HG03025 (cell line): ENCODE measurements at regions not wholly inside any gene's neighbourhood (a gene's known extent, or its start where the extent isn't known, plus 50 kb on each side); places are given as distances from the start of the nearest gene placed in this dataset.
"Not testable (repeated sequence)": the region's sequence is repeated elsewhere in the genome, so short reads cannot be mapped to it uniquely, and the experiment has no call there.

ENCODE experiments used
- ATAC-seq: cut with Tn5 transposase; IDR thresholded peaks from one replicate; pipeline ENCODE4 v1.9.1; 2021; ENCODE audit warnings: mild to moderate bottlenecking, moderate library complexity; ENCODE audit not compliant: unreplicated experiment, low FRiP score

GRCh38 chr7:19390795-19391194 is 245.6 kb upstream of the FERD3L start:
- ATAC-seq, result no peak

GRCh38 chr7:19381321-19381720 is 236.1 kb upstream of the FERD3L start:
- ATAC-seq, result no peak

DNA sequence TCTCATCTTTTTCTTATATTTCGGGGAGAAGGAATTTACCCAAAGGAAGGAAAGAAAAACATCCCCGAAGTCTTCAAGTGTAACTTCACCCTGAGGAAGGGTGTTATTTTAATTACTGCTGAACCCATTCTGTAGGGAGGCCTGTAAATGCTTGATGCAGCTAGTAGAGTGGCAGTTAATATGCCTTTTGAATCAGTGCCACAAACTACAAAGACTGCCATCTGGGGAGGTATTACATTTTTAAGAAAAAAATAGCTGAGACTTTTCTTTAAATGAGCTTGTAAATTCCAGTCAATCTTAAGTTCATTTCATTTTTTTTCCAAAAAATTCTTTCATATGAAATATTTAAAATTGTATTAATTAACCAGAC is 233.1 kb upstream of the FERD3L start:
- no peak for ATAC-seq

DNA sequence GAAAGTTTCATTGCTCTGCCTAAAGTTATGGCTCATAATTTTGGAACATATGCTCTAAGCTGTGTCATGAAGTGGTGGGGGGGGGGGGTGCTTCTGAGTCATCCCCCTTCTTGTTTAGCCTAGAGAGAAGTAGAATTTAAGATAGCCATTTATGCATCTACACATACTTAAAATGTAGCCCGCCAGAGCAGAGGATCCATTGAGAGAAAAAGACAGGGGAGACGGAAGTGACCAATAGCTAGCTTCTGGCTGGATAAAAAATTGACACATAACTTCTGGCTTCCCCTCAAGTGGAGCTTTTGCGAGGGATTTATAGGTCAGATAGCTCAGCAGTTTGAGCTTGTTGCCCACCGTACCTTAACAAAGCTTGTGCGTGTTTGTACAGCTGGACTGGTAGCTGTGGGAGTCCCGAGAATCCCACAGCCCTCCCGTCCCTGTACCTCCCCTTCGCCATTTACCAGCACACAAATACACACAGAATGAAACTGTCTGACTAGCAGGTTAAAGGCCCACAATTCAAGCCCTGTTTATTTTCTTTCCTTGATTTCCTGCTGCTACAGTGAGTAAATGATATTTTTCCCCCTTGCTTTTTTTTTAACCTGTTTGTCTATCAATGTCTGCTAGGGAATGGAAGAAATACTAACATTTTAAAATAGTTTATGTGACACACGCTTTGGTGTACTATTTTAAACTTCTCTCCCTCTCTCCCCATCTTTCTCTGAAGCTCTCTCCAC is 232.6 kb upstream of the FERD3L start:
- no peak for ATAC-seq

DNA sequence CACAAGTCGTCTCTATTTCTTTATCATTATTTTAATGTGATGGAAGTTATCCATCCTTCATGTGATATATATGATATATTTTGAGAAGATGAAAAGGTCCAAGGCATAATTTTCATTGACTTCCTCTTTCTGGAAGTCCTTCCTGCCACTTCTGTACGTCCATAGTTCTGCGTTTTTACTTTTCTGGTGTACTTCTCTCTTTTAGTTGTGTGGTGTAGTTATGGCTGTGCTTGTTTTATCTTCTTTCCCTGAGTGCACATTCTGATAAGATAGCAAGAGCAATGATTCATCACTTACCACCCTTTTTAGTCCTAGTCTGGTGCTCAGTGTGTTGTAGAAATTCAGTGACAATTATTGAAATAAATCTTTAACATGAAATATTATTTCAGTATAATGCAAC is 231.3 kb upstream of the FERD3L start:
- no peak for ATAC-seq

- ATAC-seq, result no peak
Measured at GRCh38 chr7:19375976-19376375, 230.8 kb upstream of the FERD3L start.

DNA sequence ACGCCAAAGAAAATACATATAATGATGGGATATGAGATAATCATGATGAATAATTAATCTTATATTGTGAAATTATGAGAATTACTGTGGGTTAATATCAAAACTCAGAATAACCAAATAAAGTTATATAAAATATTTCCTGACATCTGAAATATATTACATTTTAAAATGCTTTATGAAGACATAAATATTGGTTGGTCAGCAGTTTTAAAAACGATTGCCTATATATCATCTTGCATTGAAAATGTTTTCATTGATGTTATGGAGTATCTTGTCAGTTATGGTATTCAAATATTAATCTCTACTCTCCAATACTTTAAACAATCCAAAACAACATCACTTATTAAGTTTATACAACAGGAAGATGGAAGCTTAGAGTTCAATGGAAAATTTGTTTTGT is 228.1 kb upstream of the FERD3L start:
- no peak for ATAC-seq

DNA sequence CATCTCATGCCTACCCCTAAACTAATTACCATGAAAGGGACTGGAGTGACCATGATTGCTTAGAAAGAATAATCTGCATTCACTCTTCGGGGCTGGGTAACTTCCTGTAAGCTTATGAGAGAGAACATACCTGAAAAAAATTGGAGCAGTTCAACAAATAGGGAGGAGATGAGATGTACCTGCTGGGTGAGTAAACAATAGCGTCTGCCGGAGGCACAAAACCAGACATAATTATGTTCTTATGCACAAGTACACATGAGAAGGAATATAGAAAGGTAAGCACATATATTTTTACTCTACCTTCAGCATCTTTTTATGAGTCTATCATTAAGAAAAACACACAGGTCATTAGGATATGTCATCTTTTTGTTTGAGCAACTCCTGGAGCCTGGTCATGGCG is 224.6 kb upstream of the FERD3L start:
- no peak for ATAC-seq

GRCh38 chr7:19369182-19369581 is 224.0 kb upstream of the FERD3L start:
- ATAC-seq, result no peak

- no peak for ATAC-seq
Measured at GRCh38 chr7:19368491-19368925, 223.3 kb upstream of the FERD3L start.

DNA sequence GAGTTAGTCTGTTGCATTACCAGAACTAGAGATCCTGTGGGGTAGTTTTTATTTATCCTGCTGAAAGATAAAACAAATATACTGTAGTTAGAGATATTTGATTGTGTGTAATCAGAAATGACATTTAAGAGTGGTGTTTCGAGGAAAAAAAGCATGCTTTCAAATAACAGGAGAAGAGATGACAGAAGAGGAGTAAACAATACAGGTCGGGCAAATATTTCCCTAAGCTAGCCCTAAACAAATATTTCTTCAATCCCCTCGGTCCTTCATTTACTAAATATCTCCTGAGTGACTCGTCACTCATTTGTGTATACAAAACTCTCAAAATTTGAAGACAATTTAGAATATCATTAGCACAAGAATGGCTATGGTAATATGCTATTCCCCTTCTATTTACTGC is 219.7 kb upstream of the FERD3L start:
- no peak for ATAC-seq

GRCh38 chr7:19362099-19362498 is 216.9 kb upstream of the FERD3L start:
- ATAC-seq, result no peak

- no peak for ATAC-seq
Measured at GRCh38 chr7:19353180-19353579, 208.0 kb upstream of the FERD3L start.

DNA sequence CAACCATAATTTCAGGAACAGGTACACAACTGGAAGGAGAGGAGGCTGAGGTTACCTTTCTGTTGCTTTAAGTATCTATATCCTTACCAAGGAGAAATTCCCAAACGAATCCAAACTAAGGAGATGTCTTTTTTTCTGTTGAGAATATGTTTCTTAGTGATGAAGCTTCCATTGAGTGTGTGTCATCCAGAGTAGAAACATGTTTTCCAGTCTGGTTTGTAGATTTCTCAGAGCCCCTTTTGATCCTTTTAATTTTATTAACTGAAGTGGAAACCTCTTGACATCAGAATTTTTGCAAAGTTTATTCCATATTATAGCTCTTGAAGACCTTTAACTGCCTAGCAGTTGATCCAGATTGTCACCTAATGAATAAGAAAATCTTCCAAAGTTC is 207.1 kb upstream of the FERD3L start:
- ATAC-seq, result no peak

DNA sequence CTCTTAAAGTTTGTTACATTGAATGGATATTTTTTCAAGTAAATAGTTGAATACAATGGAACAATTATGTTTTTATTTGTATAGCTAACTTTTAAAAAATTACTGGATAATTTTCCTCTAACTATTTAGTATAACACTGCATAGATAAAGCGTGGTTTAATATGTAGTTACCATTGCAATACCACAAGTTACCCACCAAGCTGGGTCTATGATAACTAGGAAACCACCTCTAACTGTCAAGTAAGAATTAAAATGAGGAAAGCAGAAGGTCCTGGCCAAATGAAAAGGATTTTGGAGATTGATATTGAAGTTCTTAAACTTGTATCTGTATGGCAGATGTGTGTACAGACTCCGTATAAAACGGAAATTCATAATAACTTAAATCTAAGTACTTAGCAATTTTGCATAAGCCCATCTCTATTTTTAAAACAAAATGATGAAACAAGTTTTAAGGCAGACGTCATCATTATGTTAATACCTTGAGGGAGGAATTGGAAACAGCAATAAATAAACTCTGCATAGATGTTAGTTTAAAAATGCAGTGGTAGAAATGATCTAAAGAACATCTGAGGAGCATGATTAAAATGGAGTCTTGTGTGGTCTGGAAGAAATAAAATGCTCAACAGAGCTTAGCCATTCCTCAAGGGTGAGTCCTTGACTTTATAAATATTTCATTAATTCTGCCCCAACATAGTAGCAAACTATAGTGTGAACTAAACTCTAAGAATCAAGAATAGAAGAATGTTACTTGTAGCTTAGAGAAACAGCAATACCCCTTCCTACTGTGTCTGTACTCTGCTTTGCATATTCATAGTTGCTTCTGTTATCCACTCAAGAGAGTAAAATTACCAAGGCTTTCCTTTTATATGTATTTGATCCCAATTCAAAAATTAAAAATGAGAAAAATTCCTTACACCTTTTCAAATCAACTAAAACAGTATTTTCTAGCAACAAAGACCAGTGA is 206.4 kb upstream of the FERD3L start:
- ATAC-seq, result no peak

- ATAC-seq, result no peak
Measured at GRCh38 chr7:19339512-19339911, 194.3 kb upstream of the FERD3L start.

DNA sequence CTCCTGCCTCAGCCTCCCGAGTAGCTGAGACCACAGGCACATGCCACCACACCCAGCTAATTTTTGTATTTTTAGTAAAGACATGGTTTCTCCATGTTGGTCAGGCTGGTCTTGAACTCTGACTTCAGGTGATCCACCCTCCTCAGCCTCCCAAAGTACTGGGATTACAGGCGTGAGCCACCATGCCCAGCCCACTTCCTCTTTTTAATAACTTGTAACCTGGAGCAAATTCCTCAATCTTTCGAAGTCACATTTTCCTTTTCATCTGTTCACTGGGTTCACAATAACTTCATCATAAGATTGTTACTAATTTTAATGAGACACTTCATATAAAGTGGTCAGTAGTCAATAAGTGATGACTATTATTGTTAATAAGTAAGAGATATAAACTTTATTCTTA is 193.3 kb upstream of the FERD3L start:
- not testable (repeated sequence) for ATAC-seq

- no peak for ATAC-seq
Measured at GRCh38 chr7:19336836-19337383, 191.7 kb upstream of the FERD3L start.

GRCh38 chr7:19333706-19334105 is 188.5 kb upstream of the FERD3L start:
- ATAC-seq, result no peak

- no peak for ATAC-seq
Measured at GRCh38 chr7:19327018-19327417, 181.8 kb upstream of the FERD3L start.

- ATAC-seq, result no peak
Measured at GRCh38 chr7:19322002-19322401, 176.8 kb upstream of the FERD3L start.
